Sigmoid colon (tissue), 4 donors: ENCODE measurements at regions not wholly inside any gene's neighbourhood (a gene's known extent, or its start where the extent isn't known, plus 50 kb on each side); places are given as distances from the start of the nearest gene placed in this dataset.

Experiments
- POLR2A ChIP-seq, 2 donors: fragments of 450-650 bp; IDR thresholded peaks; one replicate each; pipeline ENCODE4 v1.6.1; 2016; ENCODE audit warnings: antibody characterized with exemption in 2 of 2, mild to moderate bottlenecking in 2 of 2, moderate library complexity in 2 of 2
- POLR2AphosphoS5 ChIP-seq, 4 donors: sonication (generic); formaldehyde crosslinking; IDR thresholded peaks; one replicate each; pipeline ENCODE4 v1.6.1; 2017; ENCODE audit warnings: antibody characterized with exemption in 4 of 4
- TF ChIP-seq, protein P1 (sequence below), 4 experiments: fragments of 450-650 bp in 3 of 4; fragments of 200-600 bp in 1 of 4; IDR thresholded peaks; one replicate each; pipeline ENCODE4 v1.5.1; 2016 to 2019; ENCODE audit warnings: antibody characterized with exemption in 4 of 4, mild to moderate bottlenecking in 3 of 4, moderate library complexity in 2 of 4

DNA sequence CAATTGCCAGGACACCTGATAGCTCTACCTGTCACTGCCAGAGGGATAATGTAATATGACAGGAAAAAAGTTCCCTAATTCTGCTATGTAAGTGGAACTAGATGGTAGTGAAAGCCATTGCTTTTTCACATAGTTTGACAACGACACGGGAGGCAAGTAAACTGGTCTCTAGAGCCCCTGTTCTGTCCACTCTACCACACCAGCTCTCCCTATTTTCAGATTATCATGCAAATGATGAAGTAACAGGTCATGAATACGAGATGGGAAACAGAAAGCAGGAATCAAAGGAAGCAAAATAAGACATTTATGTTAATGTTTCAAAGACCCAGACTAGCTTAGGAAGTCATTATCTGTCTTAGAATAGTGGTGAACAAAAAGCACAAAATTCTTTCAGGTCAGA is 56.2 kb downstream of the TAF11L14 start:
- TF ChIP-seq, protein P1, sequence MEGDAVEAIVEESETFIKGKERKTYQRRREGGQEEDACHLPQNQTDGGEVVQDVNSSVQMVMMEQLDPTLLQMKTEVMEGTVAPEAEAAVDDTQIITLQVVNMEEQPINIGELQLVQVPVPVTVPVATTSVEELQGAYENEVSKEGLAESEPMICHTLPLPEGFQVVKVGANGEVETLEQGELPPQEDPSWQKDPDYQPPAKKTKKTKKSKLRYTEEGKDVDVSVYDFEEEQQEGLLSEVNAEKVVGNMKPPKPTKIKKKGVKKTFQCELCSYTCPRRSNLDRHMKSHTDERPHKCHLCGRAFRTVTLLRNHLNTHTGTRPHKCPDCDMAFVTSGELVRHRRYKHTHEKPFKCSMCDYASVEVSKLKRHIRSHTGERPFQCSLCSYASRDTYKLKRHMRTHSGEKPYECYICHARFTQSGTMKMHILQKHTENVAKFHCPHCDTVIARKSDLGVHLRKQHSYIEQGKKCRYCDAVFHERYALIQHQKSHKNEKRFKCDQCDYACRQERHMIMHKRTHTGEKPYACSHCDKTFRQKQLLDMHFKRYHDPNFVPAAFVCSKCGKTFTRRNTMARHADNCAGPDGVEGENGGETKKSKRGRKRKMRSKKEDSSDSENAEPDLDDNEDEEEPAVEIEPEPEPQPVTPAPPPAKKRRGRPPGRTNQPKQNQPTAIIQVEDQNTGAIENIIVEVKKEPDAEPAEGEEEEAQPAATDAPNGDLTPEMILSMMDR (IDR thresholded peaks at IDR 0.05) = no peak
- TF ChIP-seq POLR2AphosphoS5 (IDR thresholded peaks at IDR 0.05) (no peak), POLR2A (IDR thresholded peaks at IDR 0.05) (no peak)
